ENCODE measurements at regions not wholly inside any gene's neighbourhood (a gene's known extent, or its start where the extent isn't known, plus 50 kb on each side); places are given as distances from the start of the nearest gene placed in this dataset.

DNA sequence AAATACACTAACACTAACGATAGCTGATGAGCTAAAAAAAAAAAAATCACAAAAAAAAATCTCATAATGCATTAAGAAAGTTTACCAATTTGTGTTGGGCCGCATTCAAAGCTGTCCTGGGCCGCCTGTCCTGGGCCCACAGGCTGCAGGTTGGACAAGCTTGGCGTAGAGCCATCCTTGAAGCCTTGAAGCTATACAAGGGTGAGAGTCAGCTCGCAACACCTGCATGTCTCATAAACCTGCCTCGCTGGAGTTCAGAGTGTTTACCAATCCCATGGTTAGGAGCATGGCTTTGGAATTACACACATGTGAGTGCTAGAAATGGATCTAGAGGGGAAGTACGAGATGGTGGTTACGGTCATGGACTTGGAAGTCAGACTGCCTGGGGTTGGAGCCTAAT is 453.7 kb downstream of the INSC start:
- TF ChIP-seq, protein P1, sequence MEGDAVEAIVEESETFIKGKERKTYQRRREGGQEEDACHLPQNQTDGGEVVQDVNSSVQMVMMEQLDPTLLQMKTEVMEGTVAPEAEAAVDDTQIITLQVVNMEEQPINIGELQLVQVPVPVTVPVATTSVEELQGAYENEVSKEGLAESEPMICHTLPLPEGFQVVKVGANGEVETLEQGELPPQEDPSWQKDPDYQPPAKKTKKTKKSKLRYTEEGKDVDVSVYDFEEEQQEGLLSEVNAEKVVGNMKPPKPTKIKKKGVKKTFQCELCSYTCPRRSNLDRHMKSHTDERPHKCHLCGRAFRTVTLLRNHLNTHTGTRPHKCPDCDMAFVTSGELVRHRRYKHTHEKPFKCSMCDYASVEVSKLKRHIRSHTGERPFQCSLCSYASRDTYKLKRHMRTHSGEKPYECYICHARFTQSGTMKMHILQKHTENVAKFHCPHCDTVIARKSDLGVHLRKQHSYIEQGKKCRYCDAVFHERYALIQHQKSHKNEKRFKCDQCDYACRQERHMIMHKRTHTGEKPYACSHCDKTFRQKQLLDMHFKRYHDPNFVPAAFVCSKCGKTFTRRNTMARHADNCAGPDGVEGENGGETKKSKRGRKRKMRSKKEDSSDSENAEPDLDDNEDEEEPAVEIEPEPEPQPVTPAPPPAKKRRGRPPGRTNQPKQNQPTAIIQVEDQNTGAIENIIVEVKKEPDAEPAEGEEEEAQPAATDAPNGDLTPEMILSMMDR (IDR thresholded peaks at IDR 0.05) = no peak
- DNase-seq (ENCODE audit: low spot score) (no peak), ATAC-seq (ENCODE audit: low FRiP score) (no peak)

DNA sequence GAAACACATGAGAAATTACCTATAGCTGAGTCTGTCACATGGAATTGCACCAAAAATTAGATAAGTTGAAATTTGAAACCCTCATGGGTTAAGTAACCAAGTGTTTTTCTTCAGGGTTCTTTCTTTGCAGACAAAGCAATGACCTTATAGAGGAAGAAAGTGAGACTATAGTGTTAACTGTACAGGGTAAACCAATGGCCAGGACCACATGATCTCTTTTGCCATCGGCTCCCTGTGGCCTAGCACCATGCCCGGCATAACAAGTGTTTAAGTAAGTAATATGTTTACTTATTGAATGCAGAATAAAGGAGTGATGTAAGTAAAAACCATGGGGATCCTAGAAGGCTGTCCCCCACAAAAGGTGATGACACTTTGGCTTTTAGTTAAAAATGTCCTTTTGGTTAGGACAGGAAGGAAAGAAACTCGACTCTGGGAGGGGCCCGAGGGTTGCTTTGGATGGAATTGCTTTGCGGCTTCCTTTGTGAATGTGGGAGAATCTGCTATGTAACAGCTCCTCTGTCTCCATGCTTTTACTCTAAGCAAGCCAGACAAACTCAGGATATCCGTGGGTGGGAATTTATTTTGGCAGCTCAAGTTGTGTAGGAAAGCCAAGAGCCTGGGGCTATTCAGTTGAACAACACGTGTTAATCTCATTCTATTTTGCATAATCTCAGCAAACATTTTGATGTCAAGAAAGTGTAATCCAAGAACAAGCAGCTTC is 454.7 kb downstream of the INSC start:
- no peak for DNase-seq (ENCODE audit: low spot score)
- ATAC-seq (ENCODE audit: low FRiP score) = no peak
- TF ChIP-seq, protein P1 (IDR thresholded peaks at IDR 0.05) = no peak

DNA sequence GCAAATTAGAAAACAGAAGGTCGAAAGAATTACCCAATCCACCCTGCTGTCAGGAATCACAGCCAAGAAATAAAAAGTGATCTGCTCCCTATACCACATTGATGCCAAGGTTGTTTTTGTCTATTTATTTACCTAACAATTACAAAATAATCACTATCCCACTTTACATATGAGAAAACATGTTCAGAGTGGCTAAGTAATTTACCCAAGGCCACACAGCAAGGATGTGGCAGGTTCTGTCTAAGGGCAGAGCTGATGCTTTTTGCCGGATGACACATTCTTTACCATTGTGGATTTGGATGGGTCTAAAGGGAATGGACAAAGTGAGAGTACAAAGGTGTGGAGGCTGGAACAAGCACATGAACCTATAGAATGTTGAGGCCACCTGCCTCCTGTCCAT is 460.7 kb downstream of the INSC start:
- TF ChIP-seq, protein P1 (IDR thresholded peaks at IDR 0.05) = no peak
- DNase-seq (ENCODE audit: low spot score) = no peak
- ATAC-seq (ENCODE audit: low FRiP score) = no peak

DNA sequence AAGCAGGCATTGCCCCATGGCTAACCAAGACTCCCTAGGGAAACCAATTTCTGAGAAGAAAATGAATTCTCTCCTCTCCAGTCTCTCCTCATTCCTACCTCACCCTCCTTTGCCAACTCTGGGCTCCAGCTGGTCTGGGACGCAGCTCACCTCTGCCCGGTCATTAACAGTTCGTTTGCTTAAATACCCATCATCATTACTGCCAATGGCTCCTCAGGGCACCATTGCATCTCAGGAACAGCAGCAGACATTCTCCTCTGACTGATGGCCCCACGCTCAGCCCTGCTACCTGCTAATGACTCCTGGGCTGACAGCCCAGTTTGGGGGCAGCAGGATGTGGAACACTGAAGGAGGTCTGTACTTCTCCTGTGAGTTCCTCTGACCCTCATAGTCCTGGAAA is 462.0 kb downstream of the INSC start:
- TF ChIP-seq, protein P1 (IDR thresholded peaks at IDR 0.05) = no peak
- no peak for DNase-seq (ENCODE audit: low spot score)
- no peak for ATAC-seq (ENCODE audit: low FRiP score)

DNA sequence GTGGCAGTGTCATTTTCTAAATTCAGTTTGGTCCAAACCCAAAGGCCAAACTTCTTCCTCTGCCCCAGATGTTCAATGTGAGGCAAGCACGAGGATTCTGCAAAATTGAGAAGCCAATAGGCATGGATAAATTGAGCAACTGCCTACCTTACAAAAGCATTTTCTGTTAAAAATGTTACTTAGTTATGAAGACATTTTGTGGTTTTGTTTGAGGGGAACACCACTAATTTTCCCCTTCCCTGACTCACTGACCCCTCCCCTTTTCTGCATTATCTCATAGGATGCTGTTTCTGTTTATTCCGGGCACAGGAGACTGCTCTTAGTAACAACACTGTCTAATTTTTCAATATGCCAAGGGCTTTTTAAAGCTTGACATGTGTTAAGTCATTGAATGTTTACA is 462.8 kb downstream of the INSC start:
- ATAC-seq (ENCODE audit: low FRiP score) (no peak), DNase-seq (ENCODE audit: low spot score) (no peak)
- TF ChIP-seq, protein P1 (IDR thresholded peaks at IDR 0.05) = no peak

DNA sequence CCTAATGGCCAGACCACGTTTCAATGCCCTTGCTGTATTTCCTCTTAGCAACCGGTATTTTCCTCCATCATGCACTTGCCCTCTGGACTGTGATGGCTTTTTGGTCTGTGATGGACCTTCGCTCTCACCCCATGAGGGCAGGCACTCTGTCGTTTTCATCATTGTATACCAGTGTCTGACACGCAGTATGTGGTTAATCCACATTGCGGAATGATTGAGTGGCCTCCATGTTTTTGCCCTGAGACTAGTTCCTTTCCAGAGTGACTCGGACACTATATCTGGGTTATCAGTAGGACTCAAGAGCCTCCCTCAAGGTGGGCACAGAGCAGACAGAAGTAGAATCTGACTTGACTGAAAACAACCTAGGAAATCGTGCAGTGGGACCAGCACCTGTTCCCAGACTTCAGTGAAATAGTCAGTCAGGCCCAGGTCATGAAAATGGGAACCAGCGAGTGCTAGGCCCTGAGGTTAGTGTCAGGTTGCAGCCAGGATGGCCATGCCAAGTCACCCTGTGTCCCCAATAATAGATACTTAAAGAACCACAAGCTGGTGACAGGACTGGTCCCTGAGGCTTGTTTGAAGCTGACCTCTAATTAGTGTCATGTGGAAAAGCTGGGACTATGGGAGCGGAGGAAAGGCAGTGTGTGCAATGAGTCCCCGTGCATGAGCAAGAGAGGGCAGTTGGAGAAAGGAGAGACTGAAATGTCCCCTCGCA is 464.7 kb downstream of the INSC start:
- ATAC-seq (ENCODE audit: low FRiP score) = no peak
- no peak for DNase-seq (ENCODE audit: low spot score)
- TF ChIP-seq, protein P1 (IDR thresholded peaks at IDR 0.05) = no peak

Measured in omental fat pad (tissue), 3 donors.